ENCODE measurements at regions not wholly inside any gene's neighbourhood (a gene's known extent, or its start where the extent isn't known, plus 50 kb on each side); places are given as distances from the start of the nearest gene placed in this dataset.

DNA sequence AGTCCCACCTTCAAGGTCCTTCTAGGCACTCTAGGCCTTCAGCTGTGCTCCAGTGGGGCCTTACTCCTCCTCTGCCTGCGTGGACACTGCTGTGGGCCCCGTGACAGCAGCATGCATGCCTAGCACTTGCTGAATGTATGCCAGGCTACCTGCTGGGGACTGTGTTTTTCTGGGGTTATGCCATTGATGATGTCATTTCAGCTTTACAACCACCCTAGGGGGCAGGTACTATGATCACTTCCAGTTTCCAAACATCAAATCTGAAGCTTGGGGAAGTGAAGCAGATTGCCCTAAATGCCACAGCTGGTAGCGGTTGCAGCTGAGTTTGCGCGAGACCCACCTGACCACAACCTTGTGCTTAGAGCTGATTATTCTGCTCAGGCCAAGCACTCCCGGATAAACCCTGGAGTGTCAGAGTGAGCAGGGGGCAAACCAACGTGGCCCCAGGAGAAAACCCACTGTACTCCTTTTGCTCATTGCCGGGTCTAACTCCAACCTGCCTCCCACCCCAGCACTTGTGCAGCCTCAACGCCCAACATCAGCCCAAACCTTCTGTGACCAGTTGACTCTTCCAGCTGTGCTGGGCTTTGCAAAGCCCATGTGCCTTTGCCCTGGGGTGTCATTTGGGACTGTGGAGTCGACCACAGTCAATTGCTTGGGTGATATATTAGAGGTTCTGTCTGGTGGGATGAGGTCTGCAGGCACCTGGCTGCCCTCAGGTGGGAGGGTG lies 168.4 kb downstream of the ENGASE start:
- TF ChIP-seq, protein P1, sequence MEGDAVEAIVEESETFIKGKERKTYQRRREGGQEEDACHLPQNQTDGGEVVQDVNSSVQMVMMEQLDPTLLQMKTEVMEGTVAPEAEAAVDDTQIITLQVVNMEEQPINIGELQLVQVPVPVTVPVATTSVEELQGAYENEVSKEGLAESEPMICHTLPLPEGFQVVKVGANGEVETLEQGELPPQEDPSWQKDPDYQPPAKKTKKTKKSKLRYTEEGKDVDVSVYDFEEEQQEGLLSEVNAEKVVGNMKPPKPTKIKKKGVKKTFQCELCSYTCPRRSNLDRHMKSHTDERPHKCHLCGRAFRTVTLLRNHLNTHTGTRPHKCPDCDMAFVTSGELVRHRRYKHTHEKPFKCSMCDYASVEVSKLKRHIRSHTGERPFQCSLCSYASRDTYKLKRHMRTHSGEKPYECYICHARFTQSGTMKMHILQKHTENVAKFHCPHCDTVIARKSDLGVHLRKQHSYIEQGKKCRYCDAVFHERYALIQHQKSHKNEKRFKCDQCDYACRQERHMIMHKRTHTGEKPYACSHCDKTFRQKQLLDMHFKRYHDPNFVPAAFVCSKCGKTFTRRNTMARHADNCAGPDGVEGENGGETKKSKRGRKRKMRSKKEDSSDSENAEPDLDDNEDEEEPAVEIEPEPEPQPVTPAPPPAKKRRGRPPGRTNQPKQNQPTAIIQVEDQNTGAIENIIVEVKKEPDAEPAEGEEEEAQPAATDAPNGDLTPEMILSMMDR (IDR thresholded peaks at IDR 0.05; ENCODE audit: borderline replicate concordance, extremely low read depth, low read length, poor library complexity, severe bottlenecking) = no peak
- TF ChIP-seq EZH2 (IDR thresholded peaks at IDR 0.05; ENCODE audit: borderline replicate concordance, low read depth, low read length, severe bottlenecking) = no peak

All from DND-41 (cell line).